ENCODE measurements at regions not wholly inside any gene's neighbourhood (a gene's known extent, or its start where the extent isn't known, plus 50 kb on each side); places are given as distances from the start of the nearest gene placed in this dataset.

DNA sequence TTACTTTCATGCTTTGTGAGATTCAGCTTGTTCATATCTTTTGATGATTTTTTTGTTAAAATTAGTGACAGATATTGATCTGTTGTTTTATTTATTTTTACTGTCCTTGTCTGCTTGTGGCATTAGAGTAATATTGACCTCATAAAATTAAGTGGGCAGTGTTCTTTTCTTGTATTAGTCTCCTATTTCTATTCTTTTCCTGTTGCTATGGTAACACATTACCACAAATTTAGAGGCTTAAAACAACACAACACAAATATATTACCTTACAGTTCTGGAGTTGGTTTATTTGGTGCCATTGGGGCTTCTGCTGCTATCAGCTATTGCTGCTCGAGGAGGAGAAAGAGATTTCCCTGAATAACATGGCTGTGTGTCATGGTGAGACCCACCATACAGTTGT lies 135.7 kb downstream of the C1orf94 start (continued):
- TF ChIP-seq, protein P1, sequence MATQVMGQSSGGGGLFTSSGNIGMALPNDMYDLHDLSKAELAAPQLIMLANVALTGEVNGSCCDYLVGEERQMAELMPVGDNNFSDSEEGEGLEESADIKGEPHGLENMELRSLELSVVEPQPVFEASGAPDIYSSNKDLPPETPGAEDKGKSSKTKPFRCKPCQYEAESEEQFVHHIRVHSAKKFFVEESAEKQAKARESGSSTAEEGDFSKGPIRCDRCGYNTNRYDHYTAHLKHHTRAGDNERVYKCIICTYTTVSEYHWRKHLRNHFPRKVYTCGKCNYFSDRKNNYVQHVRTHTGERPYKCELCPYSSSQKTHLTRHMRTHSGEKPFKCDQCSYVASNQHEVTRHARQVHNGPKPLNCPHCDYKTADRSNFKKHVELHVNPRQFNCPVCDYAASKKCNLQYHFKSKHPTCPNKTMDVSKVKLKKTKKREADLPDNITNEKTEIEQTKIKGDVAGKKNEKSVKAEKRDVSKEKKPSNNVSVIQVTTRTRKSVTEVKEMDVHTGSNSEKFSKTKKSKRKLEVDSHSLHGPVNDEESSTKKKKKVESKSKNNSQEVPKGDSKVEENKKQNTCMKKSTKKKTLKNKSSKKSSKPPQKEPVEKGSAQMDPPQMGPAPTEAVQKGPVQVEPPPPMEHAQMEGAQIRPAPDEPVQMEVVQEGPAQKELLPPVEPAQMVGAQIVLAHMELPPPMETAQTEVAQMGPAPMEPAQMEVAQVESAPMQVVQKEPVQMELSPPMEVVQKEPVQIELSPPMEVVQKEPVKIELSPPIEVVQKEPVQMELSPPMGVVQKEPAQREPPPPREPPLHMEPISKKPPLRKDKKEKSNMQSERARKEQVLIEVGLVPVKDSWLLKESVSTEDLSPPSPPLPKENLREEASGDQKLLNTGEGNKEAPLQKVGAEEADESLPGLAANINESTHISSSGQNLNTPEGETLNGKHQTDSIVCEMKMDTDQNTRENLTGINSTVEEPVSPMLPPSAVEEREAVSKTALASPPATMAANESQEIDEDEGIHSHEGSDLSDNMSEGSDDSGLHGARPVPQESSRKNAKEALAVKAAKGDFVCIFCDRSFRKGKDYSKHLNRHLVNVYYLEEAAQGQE (IDR thresholded peaks at IDR 0.05), result no peak
- TF ChIP-seq GABPA (IDR thresholded peaks at IDR 0.05 in 1 of 2, conservative IDR thresholded peaks at IDR 0.05 in 1 of 2), result no peak
- no peak for TF ChIP-seq EGR1 (IDR thresholded peaks at IDR 0.05; ENCODE audit: low read depth in 2 of 2)

DNA sequence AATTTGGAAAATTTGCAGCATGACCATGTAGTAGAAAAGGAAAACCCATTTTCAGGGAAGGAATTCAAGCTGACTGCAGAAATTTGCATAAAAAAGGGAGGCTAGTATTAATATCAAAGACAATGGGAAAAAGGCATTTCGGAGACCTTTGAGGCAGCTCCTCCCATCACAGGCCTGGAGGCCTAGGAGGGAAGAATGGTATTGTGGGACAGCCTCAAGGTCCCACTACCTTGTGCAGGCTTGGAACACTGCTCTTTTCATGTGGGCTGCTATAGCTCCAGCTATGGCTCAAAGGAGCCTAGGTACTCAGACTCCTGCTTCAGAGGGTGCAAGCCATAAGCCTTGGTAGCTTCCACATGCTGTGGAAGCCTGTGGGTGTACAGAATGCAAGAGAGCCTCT lies 139.3 kb downstream of the C1orf94 start:
- Histone ChIP-seq H3K4me3 (ENCODE audit: low read depth in 1 of 3, low read length in 3 of 3) (peak overlapping the region in 1 of 3 donors; percentile 4), H3K36me3 (ENCODE audit: control insufficient read depth in 4 of 4, insufficient read depth in 3 of 4, low read depth in 1 of 4, low read length in 3 of 4) (no peaks in the 10 kb centered on the region), H3K9ac (ENCODE audit: low read depth in 1 of 2, low read length in 2 of 2) (no peak overlapping the region), H3K27ac (ENCODE audit: low read depth in 1 of 2, low read length in 2 of 2) (no peak overlapping the region), H3K9me3 (ENCODE audit: control insufficient read depth in 4 of 4, low read length in 3 of 4) (no peaks in the 10 kb centered on the region), H3K27me3 (ENCODE audit: control insufficient read depth in 4 of 4, insufficient read depth in 4 of 4, low read length in 3 of 4) (no peaks in the 10 kb centered on the region), H3K4me1 (ENCODE audit: control insufficient read depth in 4 of 4, insufficient read depth in 4 of 4, low read length in 3 of 4) (peaks cover 0 to 5% (median 5%) of the 10 kb centered on the region in 4 donors)
- no peak for TF ChIP-seq HNF4G (IDR thresholded peaks at IDR 0.05)
- TF ChIP-seq, protein P2, sequence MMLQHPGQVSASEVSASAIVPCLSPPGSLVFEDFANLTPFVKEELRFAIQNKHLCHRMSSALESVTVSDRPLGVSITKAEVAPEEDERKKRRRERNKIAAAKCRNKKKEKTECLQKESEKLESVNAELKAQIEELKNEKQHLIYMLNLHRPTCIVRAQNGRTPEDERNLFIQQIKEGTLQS (IDR thresholded peaks at IDR 0.05), result no peak
- TF ChIP-seq HNF4A (conservative IDR thresholded peaks at IDR 0.05), result no peak
- no peak for TF ChIP-seq RAD21 (IDR thresholded peaks at IDR 0.05)
- no peak for TF ChIP-seq SP1 (IDR thresholded peaks at IDR 0.05)
- TF ChIP-seq TAF1 (conservative IDR thresholded peaks at IDR 0.05), result no peak
- no peak for TF ChIP-seq NR2F2 (IDR thresholded peaks at IDR 0.05)
- no peak for TF ChIP-seq RXRA (IDR thresholded peaks at IDR 0.05)
- no peak for TF ChIP-seq YY1 (IDR thresholded peaks at IDR 0.05)
- TF ChIP-seq, protein P3, sequence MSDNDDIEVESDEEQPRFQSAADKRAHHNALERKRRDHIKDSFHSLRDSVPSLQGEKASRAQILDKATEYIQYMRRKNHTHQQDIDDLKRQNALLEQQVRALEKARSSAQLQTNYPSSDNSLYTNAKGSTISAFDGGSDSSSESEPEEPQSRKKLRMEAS (IDR thresholded peaks at IDR 0.05), result no peak
- TF ChIP-seq JUND (IDR thresholded peaks at IDR 0.05), result no peak
- TF ChIP-seq, protein P4, sequence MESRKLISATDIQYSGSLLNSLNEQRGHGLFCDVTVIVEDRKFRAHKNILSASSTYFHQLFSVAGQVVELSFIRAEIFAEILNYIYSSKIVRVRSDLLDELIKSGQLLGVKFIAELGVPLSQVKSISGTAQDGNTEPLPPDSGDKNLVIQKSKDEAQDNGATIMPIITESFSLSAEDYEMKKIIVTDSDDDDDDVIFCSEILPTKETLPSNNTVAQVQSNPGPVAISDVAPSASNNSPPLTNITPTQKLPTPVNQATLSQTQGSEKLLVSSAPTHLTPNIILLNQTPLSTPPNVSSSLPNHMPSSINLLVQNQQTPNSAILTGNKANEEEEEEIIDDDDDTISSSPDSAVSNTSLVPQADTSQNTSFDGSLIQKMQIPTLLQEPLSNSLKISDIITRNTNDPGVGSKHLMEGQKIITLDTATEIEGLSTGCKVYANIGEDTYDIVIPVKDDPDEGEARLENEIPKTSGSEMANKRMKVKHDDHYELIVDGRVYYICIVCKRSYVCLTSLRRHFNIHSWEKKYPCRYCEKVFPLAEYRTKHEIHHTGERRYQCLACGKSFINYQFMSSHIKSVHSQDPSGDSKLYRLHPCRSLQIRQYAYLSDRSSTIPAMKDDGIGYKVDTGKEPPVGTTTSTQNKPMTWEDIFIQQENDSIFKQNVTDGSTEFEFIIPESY (IDR thresholded peaks at IDR 0.05), result no peak
- TF ChIP-seq EGR1 (IDR thresholded peaks at IDR 0.05; ENCODE audit: low read depth in 2 of 2), result no peak
- TF ChIP-seq GABPA (IDR thresholded peaks at IDR 0.05 in 1 of 2, conservative IDR thresholded peaks at IDR 0.05 in 1 of 2), result no peak
- TF ChIP-seq, protein P1 (IDR thresholded peaks at IDR 0.05), result no peak
- no peak for TF ChIP-seq FOXA1 (IDR thresholded peaks at IDR 0.05)
- TF ChIP-seq FOXA2 (IDR thresholded peaks at IDR 0.05), result no peak
- TF ChIP-seq, protein P5, sequence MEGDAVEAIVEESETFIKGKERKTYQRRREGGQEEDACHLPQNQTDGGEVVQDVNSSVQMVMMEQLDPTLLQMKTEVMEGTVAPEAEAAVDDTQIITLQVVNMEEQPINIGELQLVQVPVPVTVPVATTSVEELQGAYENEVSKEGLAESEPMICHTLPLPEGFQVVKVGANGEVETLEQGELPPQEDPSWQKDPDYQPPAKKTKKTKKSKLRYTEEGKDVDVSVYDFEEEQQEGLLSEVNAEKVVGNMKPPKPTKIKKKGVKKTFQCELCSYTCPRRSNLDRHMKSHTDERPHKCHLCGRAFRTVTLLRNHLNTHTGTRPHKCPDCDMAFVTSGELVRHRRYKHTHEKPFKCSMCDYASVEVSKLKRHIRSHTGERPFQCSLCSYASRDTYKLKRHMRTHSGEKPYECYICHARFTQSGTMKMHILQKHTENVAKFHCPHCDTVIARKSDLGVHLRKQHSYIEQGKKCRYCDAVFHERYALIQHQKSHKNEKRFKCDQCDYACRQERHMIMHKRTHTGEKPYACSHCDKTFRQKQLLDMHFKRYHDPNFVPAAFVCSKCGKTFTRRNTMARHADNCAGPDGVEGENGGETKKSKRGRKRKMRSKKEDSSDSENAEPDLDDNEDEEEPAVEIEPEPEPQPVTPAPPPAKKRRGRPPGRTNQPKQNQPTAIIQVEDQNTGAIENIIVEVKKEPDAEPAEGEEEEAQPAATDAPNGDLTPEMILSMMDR (IDR thresholded peaks at IDR 0.05; ENCODE audit: low read depth, low read length, missing input control), result no peak
- WGBS, result 85% methylated on average over 1 of the region's 1 CpG
- no peak for DNase-seq (ENCODE audit: low spot score)

All from liver (tissue), 8 donors.